Body of pancreas (tissue), 4 donors: ENCODE measurements at regions not wholly inside any gene's neighbourhood (a gene's known extent, or its start where the extent isn't known, plus 50 kb on each side); places are given as distances from the start of the nearest gene placed in this dataset.

Source experiments
- ATAC-seq: fragments of 150-250 bp; one replicate; pipeline ENCODE4 v1.9.1; 2016
- DNase-seq, 4 donors: peaks; one replicate each; pipeline ENCODE4 v3.0.0-alpha.2; 2019
- H3K27ac ChIP-seq, 4 donors: fragments of 200-600 bp; sonication (generic); 1 replicate in 3 of 4; 2 replicates in 1 of 4; pipeline versions ENCODE4 v1.5.1 to v1.6.1; 2016 to 2019; ENCODE audit warnings: mild to moderate bottlenecking in 1 of 4, mixed read lengths in 1 of 4, moderate library complexity in 1 of 4
- H3K27me3 ChIP-seq, 2 donors: fragments of 200-600 bp; sonication (generic); one replicate each; pipeline ENCODE4 v1.6.0; 2016; ENCODE audit warnings: mild to moderate bottlenecking in 1 of 2
- H3K36me3 ChIP-seq, 2 donors: fragments of 200-600 bp; sonication (generic); replicated peaks in 1 of 2; 2 replicates each; pipeline ENCODE4 v1.5.1; 2016; ENCODE audit warnings: low read depth in 2 of 2; ENCODE audit not compliant: insufficient read depth in 1 of 2
- H3K4me1 ChIP-seq: fragments of 200-600 bp; sonication (generic); one replicate; pipeline ENCODE4 v1.6.0; 2016
- H3K4me3 ChIP-seq, 2 donors: fragments of 200-600 bp; sonication (generic); 1 replicate in 1 of 2; 2 replicates in 1 of 2; pipeline ENCODE4 v1.5.1; 2016 to 2019
- H3K9me3 ChIP-seq, 3 donors: fragments of 200-600 bp; sonication (generic); 1 replicate in 2 of 3; 2 replicates in 1 of 3; pipeline ENCODE4 v1.5.1; 2016
- CTCF ChIP-seq, 7 experiments: fragments of 450-650 bp in 4 of 7; fragments of 200-600 bp in 3 of 7; sonication (generic) in 3 of 7; IDR thresholded peaks; one replicate each; pipeline ENCODE4 v1.5.1; 2016 to 2019; ENCODE audit warnings: antibody characterized with exemption in 7 of 7
- POLR2A ChIP-seq, 3 donors: fragments of 450-650 bp; IDR thresholded peaks; one replicate each; pipeline ENCODE4 v1.6.1; 2016; ENCODE audit warnings: antibody characterized with exemption in 3 of 3, mild to moderate bottlenecking in 2 of 3
- WGBS, 2 donors: methylation state at CpG; one replicate each; pipeline ENCODE4 v1.1.5; 2017; 5-methylcytosine and 5-hydroxymethylcytosine counted together
- intact Hi-C: fragments of 100-400 bp; cut with DNase I; formaldehyde crosslinking; loops from one replicate; pipeline ENCODE4 v1.15.1; 2023

- H3K4me1 ChIP-seq, result no peaks in the 10 kb centered on the region
- TF ChIP-seq POLR2A (IDR thresholded peaks at IDR 0.05) (no peak), CTCF (IDR thresholded peaks at IDR 0.05) (no peak)
- DNase-seq, result no peak
- no peaks in the 10 kb centered on the region for H3K27me3 ChIP-seq
- 24 to 71% methylated on average over 1 of the region's 1 CpG for WGBS, 2 donors
- H3K27ac ChIP-seq, result no peak overlapping the region
- ATAC-seq, result no peak
- peaks cover 0 to 9% (median 0%) of the 10 kb centered on the region in 3 donors for H3K9me3 ChIP-seq
- no peaks in the 10 kb centered on the region for H3K36me3 ChIP-seq
- intact Hi-C loops, result no loop called here
- no peak overlapping the region for H3K4me3 ChIP-seq
These were observed 426.1 kb downstream of the NUF2 start for GRCh38 chr1:163747855-163748254.

- ATAC-seq, result no peak
- Histone ChIP-seq H3K27me3 (no peaks in the 10 kb centered on the region), H3K4me1 (no peaks in the 10 kb centered on the region), H3K27ac (no peak overlapping the region), H3K36me3 (no peaks in the 10 kb centered on the region), H3K4me3 (no peak overlapping the region), H3K9me3 (no peaks in the 10 kb centered on the region)
- 82 to 95% methylated on average over 2 to 3 of the region's 3 CpGs for WGBS, 2 donors
- intact Hi-C loops, result no loop called here
- TF ChIP-seq POLR2A (IDR thresholded peaks at IDR 0.05) (no peak), CTCF (IDR thresholded peaks at IDR 0.05) (no peak)
- DNase-seq, result no peak
These were observed 437.4 kb downstream of the NUF2 start for GRCh38 chr1:163758977-163759670.

- Histone ChIP-seq H3K27me3 (no peaks in the 10 kb centered on the region), H3K9me3 (no peaks in the 10 kb centered on the region), H3K36me3 (no peaks in the 10 kb centered on the region), H3K4me1 (no peaks in the 10 kb centered on the region), H3K4me3 (no peak overlapping the region), H3K27ac (no peak overlapping the region)
- 36 to 60% methylated on average over 3 of the region's 3 CpGs for WGBS, 2 donors
- TF ChIP-seq CTCF (IDR thresholded peaks at IDR 0.05) (no peak), POLR2A (IDR thresholded peaks at IDR 0.05) (no peak)
- DNase-seq (no peak), ATAC-seq (no peak)
- intact Hi-C loops, result no loop called here
These were observed 440.1 kb downstream of the NUF2 start for GRCh38 chr1:163761898-163762297.

- 29 to 32% methylated on average over 7 of the region's 7 CpGs for WGBS, 2 donors
- Histone ChIP-seq H3K4me3 (no peak overlapping the region), H3K27me3 (no peaks in the 10 kb centered on the region), H3K27ac (no peak overlapping the region), H3K4me1 (no peaks in the 10 kb centered on the region), H3K36me3 (no peaks in the 10 kb centered on the region), H3K9me3 (no peaks in the 10 kb centered on the region)
- no peak for DNase-seq
- no peak for ATAC-seq
- intact Hi-C loops, result no loop called here
- TF ChIP-seq POLR2A (IDR thresholded peaks at IDR 0.05), result no peak
- no peak for TF ChIP-seq CTCF (IDR thresholded peaks at IDR 0.05)
These were observed 444.6 kb downstream of the NUF2 start for GRCh38 chr1:163766257-163766918.

GRCh38 chr1:163768576-163768975 lies 446.8 kb downstream of the NUF2 start:
- ATAC-seq (no peak), DNase-seq (no peak)
- no peak overlapping the region for H3K4me3 ChIP-seq
- H3K9me3 ChIP-seq, result no peaks in the 10 kb centered on the region
- no peaks in the 10 kb centered on the region for H3K4me1 ChIP-seq
- intact Hi-C loops, result no loop called here
- H3K27ac ChIP-seq, result no peak overlapping the region
- H3K36me3 ChIP-seq, result no peaks in the 10 kb centered on the region
- no peaks in the 10 kb centered on the region for H3K27me3 ChIP-seq
- 68 to 73% methylated on average over 5 of the region's 5 CpGs for WGBS, 2 donors
- TF ChIP-seq POLR2A (IDR thresholded peaks at IDR 0.05), result no peak
- TF ChIP-seq CTCF (IDR thresholded peaks at IDR 0.05), result no peak
